ENCODE measurements at regions not wholly inside any gene's neighbourhood (a gene's known extent, or its start where the extent isn't known, plus 50 kb on each side); places are given as distances from the start of the nearest gene placed in this dataset.

- no peak for TF ChIP-seq CTCF (IDR thresholded peaks at IDR 0.05)
- no peak for TF ChIP-seq TCF7L2 (IDR thresholded peaks at IDR 0.05; ENCODE audit: low read depth, low read length)
- TF ChIP-seq POLR2AphosphoS5 (IDR thresholded peaks at IDR 0.05; ENCODE audit: low read depth, low read length) = no peak
- no peak for TF ChIP-seq SIN3A (IDR thresholded peaks at IDR 0.05; ENCODE audit: borderline replicate concordance, insufficient read depth, low read depth, low read length)
- no peak for TF ChIP-seq REST (IDR thresholded peaks at IDR 0.05; ENCODE audit: insufficient read depth in 1 of 2, low read depth in 2 of 2, low read length in 1 of 2)
Observed at GRCh38 chr16:86087011-86087895, 188.3 kb downstream of the IRF8 start.

Data from Panc1 (cell line).